Activated CD4-positive, alpha-beta T cell treated with anti-CD3 and anti-CD28 coated beads, Interleukin-2, amount 10 ng/mL, durations not matched to agents 24 days and 14 days (primary cell): ENCODE measurements at regions not wholly inside any gene's neighbourhood (a gene's known extent, or its start where the extent isn't known, plus 50 kb on each side); places are given as distances from the start of the nearest gene placed in this dataset.

Source experiments
- DNase-seq: peaks from one replicate; pipeline ENCODE4 v3.0.0; 2022
- H3K27ac Mint-ChIP-seq: one replicate; pipeline ENCODE4 v1.8.0; 2022; ENCODE audit warnings: mild to moderate bottlenecking, mixed read lengths
- H3K27me3 Mint-ChIP-seq: one replicate; pipeline ENCODE4 v1.8.0; 2022; ENCODE audit warnings: mixed read lengths
- H3K36me3 Mint-ChIP-seq: one replicate; pipeline ENCODE4 v1.8.0; 2022; ENCODE audit warnings: low read depth, mild to moderate bottlenecking, mixed read lengths
- H3K4me1 Mint-ChIP-seq: one replicate; pipeline ENCODE4 v1.8.0; 2021; ENCODE audit warnings: mixed read lengths
- H3K4me3 Mint-ChIP-seq: one replicate; pipeline ENCODE4 v1.8.0; 2022; ENCODE audit warnings: mild to moderate bottlenecking, moderate library complexity, mixed read lengths
- H3K9me3 Mint-ChIP-seq: one replicate; pipeline ENCODE4 v1.8.0; 2021; ENCODE audit warnings: mixed read lengths
- intact Hi-C: fragments of 100-400 bp; cut with micrococcal nuclease; formaldehyde crosslinking; loops from one replicate; pipeline ENCODE4 v1.15.1; 2023

- Mint-ChIP-seq H3K9me3 (no peaks in the 10 kb centered on the region), H3K4me3 (no peak overlapping the region), H3K4me1 (no peaks in the 10 kb centered on the region), H3K27me3 (no peaks in the 10 kb centered on the region), H3K27ac (no peak overlapping the region), H3K36me3 (no peaks in the 10 kb centered on the region)
- intact Hi-C loops: no loop called here
- DNase-seq: no peak
These were observed 461.2 kb downstream of the CDH2 start for GRCh38 chr18:27715751-27716150.

- no peak for DNase-seq
- Mint-ChIP-seq H3K4me3 (no peak overlapping the region), H3K36me3 (no peaks in the 10 kb centered on the region), H3K27me3 (no peaks in the 10 kb centered on the region), H3K4me1 (no peaks in the 10 kb centered on the region), H3K9me3 (no peaks in the 10 kb centered on the region), H3K27ac (no peak overlapping the region)
- intact Hi-C loops: no loop called here
These were observed 463.2 kb downstream of the CDH2 start for GRCh38 chr18:27713738-27714095.

- intact Hi-C loops: no loop called here
- Mint-ChIP-seq H3K4me1 (no peaks in the 10 kb centered on the region), H3K36me3 (no peaks in the 10 kb centered on the region), H3K27me3 (no peaks in the 10 kb centered on the region), H3K9me3 (no peaks in the 10 kb centered on the region), H3K4me3 (no peak overlapping the region), H3K27ac (no peak overlapping the region)
- no peak for DNase-seq
These were observed 463.7 kb downstream of the CDH2 start for GRCh38 chr18:27713037-27713737.

GRCh38 chr18:27712066-27712465, 464.9 kb downstream of the CDH2 start:
- no peaks in the 10 kb centered on the region for H3K36me3 Mint-ChIP-seq
- no peaks in the 10 kb centered on the region for H3K4me1 Mint-ChIP-seq
- no peaks in the 10 kb centered on the region for H3K9me3 Mint-ChIP-seq

GRCh38 chr18:27711382-27711781, 465.5 kb downstream of the CDH2 start:
- H3K9me3 Mint-ChIP-seq: no peaks in the 10 kb centered on the region
- H3K27ac Mint-ChIP-seq: no peak overlapping the region
- no peaks in the 10 kb centered on the region for H3K4me1 Mint-ChIP-seq
- H3K27me3 Mint-ChIP-seq: no peaks in the 10 kb centered on the region
- DNase-seq: no peak
- no peak overlapping the region for H3K4me3 Mint-ChIP-seq
- intact Hi-C loops: no loop called here
- H3K36me3 Mint-ChIP-seq: no peaks in the 10 kb centered on the region

More at GRCh38 chr18:27712066-27712465, 464.9 kb downstream of the CDH2 start:
- no peak for DNase-seq
- intact Hi-C loops: no loop called here
- H3K4me3 Mint-ChIP-seq: no peak overlapping the region
- no peak overlapping the region for H3K27ac Mint-ChIP-seq
- no peaks in the 10 kb centered on the region for H3K27me3 Mint-ChIP-seq

- no peak overlapping the region for H3K4me3 Mint-ChIP-seq
- no peaks in the 10 kb centered on the region for H3K27me3 Mint-ChIP-seq
- no peaks in the 10 kb centered on the region for H3K36me3 Mint-ChIP-seq
- H3K9me3 Mint-ChIP-seq: no peaks in the 10 kb centered on the region
- H3K4me1 Mint-ChIP-seq: no peaks in the 10 kb centered on the region
- H3K27ac Mint-ChIP-seq: no peak overlapping the region
- DNase-seq: no peak
- intact Hi-C loops: no loop called here
These were observed 467.6 kb downstream of the CDH2 start for GRCh38 chr18:27709344-27709743.

GRCh38 chr18:27707201-27707600, 469.7 kb downstream of the CDH2 start:
- intact Hi-C loops: no loop called here

GRCh38 chr18:27704736-27705361, 472.1 kb downstream of the CDH2 start:
- intact Hi-C loops: no loop called here
- Mint-ChIP-seq H3K4me1 (no peaks in the 10 kb centered on the region), H3K27ac (no peak overlapping the region), H3K27me3 (no peaks in the 10 kb centered on the region), H3K9me3 (peaks cover 7% of the 10 kb centered on the region), H3K36me3 (no peaks in the 10 kb centered on the region), H3K4me3 (no peak overlapping the region)
- no peak for DNase-seq

More at GRCh38 chr18:27707201-27707600, 469.7 kb downstream of the CDH2 start:
- no peak for DNase-seq
- Mint-ChIP-seq H3K27ac (no peak overlapping the region), H3K9me3 (peaks cover 3% of the 10 kb centered on the region), H3K27me3 (no peaks in the 10 kb centered on the region), H3K36me3 (no peaks in the 10 kb centered on the region), H3K4me3 (no peak overlapping the region), H3K4me1 (no peaks in the 10 kb centered on the region)

- Mint-ChIP-seq H3K27me3 (no peaks in the 10 kb centered on the region), H3K36me3 (no peaks in the 10 kb centered on the region), H3K4me1 (no peaks in the 10 kb centered on the region), H3K27ac (no peak overlapping the region), H3K9me3 (peaks cover 10% of the 10 kb centered on the region), H3K4me3 (no peak overlapping the region)
- intact Hi-C loops: no loop called here
- no peak for DNase-seq
These were observed 477.8 kb downstream of the CDH2 start for GRCh38 chr18:27699137-27699536.

GRCh38 chr18:27696148-27696547, 480.8 kb downstream of the CDH2 start:
- Mint-ChIP-seq H3K9me3 (peaks cover 6% of the 10 kb centered on the region), H3K4me1 (no peaks in the 10 kb centered on the region), H3K27me3 (no peaks in the 10 kb centered on the region), H3K4me3 (no peak overlapping the region), H3K27ac (no peak overlapping the region), H3K36me3 (no peaks in the 10 kb centered on the region)
- no peak for DNase-seq
- intact Hi-C loops: no loop called here

- no peak for DNase-seq
- intact Hi-C loops: no loop called here
- H3K9me3 Mint-ChIP-seq: peaks cover 6% of the 10 kb centered on the region
- no peaks in the 10 kb centered on the region for H3K27me3 Mint-ChIP-seq
- no peaks in the 10 kb centered on the region for H3K36me3 Mint-ChIP-seq
- H3K4me1 Mint-ChIP-seq: no peaks in the 10 kb centered on the region
- no peak overlapping the region for H3K4me3 Mint-ChIP-seq
- H3K27ac Mint-ChIP-seq: no peak overlapping the region
These were observed 481.4 kb downstream of the CDH2 start for GRCh38 chr18:27695503-27695902.

GRCh38 chr18:27695052-27695451, 481.9 kb downstream of the CDH2 start:
- no peak overlapping the region for H3K27ac Mint-ChIP-seq
- H3K4me3 Mint-ChIP-seq: no peak overlapping the region
- H3K9me3 Mint-ChIP-seq: peaks cover 4% of the 10 kb centered on the region
- no peaks in the 10 kb centered on the region for H3K27me3 Mint-ChIP-seq
- no peaks in the 10 kb centered on the region for H3K4me1 Mint-ChIP-seq
- H3K36me3 Mint-ChIP-seq: no peaks in the 10 kb centered on the region
- intact Hi-C loops: no loop called here
- DNase-seq: no peak

GRCh38 chr18:27688581-27688980, 488.3 kb downstream of the CDH2 start:
- Mint-ChIP-seq H3K27ac (no peak overlapping the region), H3K27me3 (no peaks in the 10 kb centered on the region), H3K4me3 (no peak overlapping the region), H3K4me1 (no peaks in the 10 kb centered on the region), H3K36me3 (no peaks in the 10 kb centered on the region), H3K9me3 (no peaks in the 10 kb centered on the region)
- intact Hi-C loops: no loop called here
- DNase-seq: no peak

- DNase-seq: no peak
- no peak overlapping the region for H3K4me3 Mint-ChIP-seq
- no peaks in the 10 kb centered on the region for H3K36me3 Mint-ChIP-seq
- no peak overlapping the region for H3K27ac Mint-ChIP-seq
- H3K27me3 Mint-ChIP-seq: no peaks in the 10 kb centered on the region
- no peaks in the 10 kb centered on the region for H3K4me1 Mint-ChIP-seq
- intact Hi-C loops: no loop called here
- H3K9me3 Mint-ChIP-seq: no peaks in the 10 kb centered on the region
These were observed 489.5 kb downstream of the CDH2 start for GRCh38 chr18:27687351-27687979.
